ENCODE measurements at regions not wholly inside any gene's neighbourhood (a gene's known extent, or its start where the extent isn't known, plus 50 kb on each side); places are given as distances from the start of the nearest gene placed in this dataset.

DNA sequence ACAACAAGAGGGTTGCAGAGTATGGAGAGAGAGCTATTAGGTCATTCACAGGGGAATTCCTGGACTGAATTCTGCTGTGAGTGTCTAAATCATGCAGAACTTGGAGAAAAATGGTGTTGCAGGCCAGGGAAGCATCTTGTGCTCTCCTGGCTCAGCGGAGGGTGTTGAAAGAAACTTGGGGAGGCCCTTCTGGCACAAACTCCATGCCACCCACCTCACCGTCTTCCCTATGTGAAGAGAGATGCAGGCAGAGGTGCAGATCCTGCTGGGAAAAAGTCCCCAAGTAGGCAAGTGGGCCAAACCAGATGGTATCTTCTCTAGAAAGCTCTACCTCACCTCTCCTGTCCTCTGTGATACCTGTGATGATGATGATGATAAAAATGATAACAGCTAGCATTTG lies 604.3 kb upstream of the API5 start:
- TF ChIP-seq CTCF (IDR thresholded peaks at IDR 0.05; ENCODE audit: extremely low read depth in 1 of 2, insufficient read depth in 1 of 2, low read depth in 1 of 2, low read length in 2 of 2) (no peak), POLR2A (IDR thresholded peaks at IDR 0.05; ENCODE audit: low read depth, low read length) (no peak)

Measured in endothelial cell of umbilical vein (primary cell).